Lower lobe of right lung (tissue), 2 donors: ENCODE measurements at regions not wholly inside any gene's neighbourhood (a gene's known extent, or its start where the extent isn't known, plus 50 kb on each side); places are given as distances from the start of the nearest gene placed in this dataset.

ENCODE experiments used
- ATAC-seq, 2 donors: fragments of 200-7000 bp; cut with Tn5 transposase; one replicate each; pipeline ENCODE4 v1.9.1; 2020 to 2022; ENCODE audit warnings: mild to moderate bottlenecking in 2 of 2, moderate library complexity in 2 of 2
- DNase-seq: peaks from one replicate; pipeline ENCODE4 v3.0.0-alpha.2; 2020
- H3K27ac ChIP-seq: fragments of 200-600 bp; one replicate; pipeline ENCODE4 v1.8.0; 2022
- H3K27me3 ChIP-seq: fragments of 200-600 bp; one replicate; pipeline ENCODE4 v1.8.0; 2022; ENCODE audit warnings: low read depth
- H3K36me3 ChIP-seq: fragments of 200-600 bp; one replicate; pipeline ENCODE4 v1.8.0; 2022; ENCODE audit warnings: mild to moderate bottlenecking
- H3K4me1 ChIP-seq: fragments of 200-600 bp; one replicate; pipeline ENCODE4 v1.8.0; 2022
- H3K4me3 ChIP-seq: fragments of 200-600 bp; one replicate; pipeline ENCODE4 v1.8.0; 2022; ENCODE audit warnings: mild to moderate bottlenecking
- H3K9me3 ChIP-seq: fragments of 200-600 bp; one replicate; pipeline ENCODE4 v1.8.0; 2022
- intact Hi-C: fragments of 100-400 bp; cut with DNase I; formaldehyde crosslinking; loops from one replicate; pipeline ENCODE4 v1.11.0; 2022
- TF ChIP-seq, protein P1 (sequence below): fragments of 200-600 bp; IDR thresholded peaks from one replicate; pipeline ENCODE4 v1.8.0; 2022; ENCODE audit warnings: antibody characterized with exemption, mild to moderate bottlenecking
- donor health status: DM: no; HTN: yes; CAD: no; lungs with severe emphysema.

DNA sequence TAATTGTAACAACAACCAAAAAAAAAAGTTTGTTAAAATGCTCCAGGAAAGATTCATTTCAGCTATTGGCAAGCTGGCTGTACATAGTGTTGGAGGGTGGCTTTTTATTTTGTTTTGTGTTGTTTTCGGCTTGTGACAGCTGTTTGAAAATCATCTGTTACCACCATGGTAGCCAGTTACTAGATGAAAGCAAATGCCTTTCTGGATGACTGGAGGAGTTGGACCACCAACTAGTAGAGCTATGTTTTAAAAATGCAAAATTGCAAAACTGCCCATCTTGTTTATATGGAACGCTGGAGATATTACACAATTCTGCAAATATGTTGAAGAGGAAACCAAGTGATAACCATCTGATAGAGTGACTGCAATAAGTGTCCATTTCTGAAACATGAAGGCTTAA, 53.2 kb upstream of the TNIP3 start:
- DNase-seq, result no peak
- no peaks in the 10 kb centered on the region for H3K27me3 ChIP-seq
- intact Hi-C loops, result no loop called here
- H3K36me3 ChIP-seq, result no peaks in the 10 kb centered on the region
- peak; percentile 29 to 59 for ATAC-seq
- TF ChIP-seq, protein P1, sequence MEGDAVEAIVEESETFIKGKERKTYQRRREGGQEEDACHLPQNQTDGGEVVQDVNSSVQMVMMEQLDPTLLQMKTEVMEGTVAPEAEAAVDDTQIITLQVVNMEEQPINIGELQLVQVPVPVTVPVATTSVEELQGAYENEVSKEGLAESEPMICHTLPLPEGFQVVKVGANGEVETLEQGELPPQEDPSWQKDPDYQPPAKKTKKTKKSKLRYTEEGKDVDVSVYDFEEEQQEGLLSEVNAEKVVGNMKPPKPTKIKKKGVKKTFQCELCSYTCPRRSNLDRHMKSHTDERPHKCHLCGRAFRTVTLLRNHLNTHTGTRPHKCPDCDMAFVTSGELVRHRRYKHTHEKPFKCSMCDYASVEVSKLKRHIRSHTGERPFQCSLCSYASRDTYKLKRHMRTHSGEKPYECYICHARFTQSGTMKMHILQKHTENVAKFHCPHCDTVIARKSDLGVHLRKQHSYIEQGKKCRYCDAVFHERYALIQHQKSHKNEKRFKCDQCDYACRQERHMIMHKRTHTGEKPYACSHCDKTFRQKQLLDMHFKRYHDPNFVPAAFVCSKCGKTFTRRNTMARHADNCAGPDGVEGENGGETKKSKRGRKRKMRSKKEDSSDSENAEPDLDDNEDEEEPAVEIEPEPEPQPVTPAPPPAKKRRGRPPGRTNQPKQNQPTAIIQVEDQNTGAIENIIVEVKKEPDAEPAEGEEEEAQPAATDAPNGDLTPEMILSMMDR, result no peak
- H3K4me1 ChIP-seq, result no peaks in the 10 kb centered on the region
- H3K4me3 ChIP-seq, result no peak overlapping the region
- no peaks in the 10 kb centered on the region for H3K9me3 ChIP-seq
- no peak overlapping the region for H3K27ac ChIP-seq

DNA sequence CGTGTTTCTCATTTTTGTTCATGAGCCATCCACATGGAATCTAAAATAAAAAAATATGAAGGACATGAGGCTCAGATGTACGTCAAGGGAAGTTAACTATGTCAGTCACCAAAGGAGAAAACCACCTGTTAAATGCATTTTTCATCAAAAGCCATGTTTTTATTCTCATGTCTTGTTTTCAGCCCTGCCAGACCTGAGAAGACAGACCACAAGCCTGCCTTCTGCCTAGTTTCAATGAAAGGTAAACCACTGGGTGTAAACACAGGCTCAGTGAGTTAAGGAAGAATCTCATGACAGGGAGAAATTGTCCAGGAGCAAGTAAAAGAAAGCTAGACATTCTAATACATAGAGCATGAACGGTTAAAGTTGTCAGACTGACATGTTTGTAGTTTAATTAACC, 52.3 kb upstream of the TNIP3 start:
- ATAC-seq (no peak), DNase-seq (no peak)
- no peaks in the 10 kb centered on the region for H3K4me1 ChIP-seq
- intact Hi-C loops, result no loop called here
- no peaks in the 10 kb centered on the region for H3K27me3 ChIP-seq
- no peak overlapping the region for H3K4me3 ChIP-seq
- TF ChIP-seq, protein P1, result no peak
- no peak overlapping the region for H3K27ac ChIP-seq
- H3K9me3 ChIP-seq, result no peaks in the 10 kb centered on the region
- H3K36me3 ChIP-seq, result no peaks in the 10 kb centered on the region

DNA sequence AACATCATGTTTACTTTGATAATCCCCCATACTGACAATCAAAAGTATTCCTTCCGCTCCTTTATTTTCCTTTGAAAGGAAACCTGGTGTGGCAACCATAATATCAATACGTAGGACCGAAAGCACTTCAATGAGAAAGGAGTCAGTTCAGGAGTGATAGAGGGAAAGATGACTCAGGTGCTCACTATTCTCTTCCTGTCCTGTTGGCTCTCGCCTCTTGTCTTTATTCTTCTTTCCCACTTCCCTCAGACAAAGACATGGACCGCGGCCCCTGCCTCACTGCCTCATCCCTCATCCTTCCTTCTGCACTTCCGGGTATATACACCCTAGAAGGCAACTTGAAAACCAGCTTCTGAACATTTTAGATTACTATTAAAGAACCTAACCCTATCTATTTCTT, 49.8 kb upstream of the TNIP3 start:
- Histone ChIP-seq H3K4me1 (no peaks in the 10 kb centered on the region), H3K9me3 (no peaks in the 10 kb centered on the region), H3K27me3 (no peaks in the 10 kb centered on the region), H3K4me3 (no peak overlapping the region), H3K27ac (no peak overlapping the region), H3K36me3 (no peaks in the 10 kb centered on the region)
- DNase-seq (no peak), ATAC-seq (no peak)
- intact Hi-C loops, result no loop called here
- TF ChIP-seq, protein P1, result no peak
